Fibroblast of lung (primary cell): ENCODE measurements at regions not wholly inside any gene's neighbourhood (a gene's known extent, or its start where the extent isn't known, plus 50 kb on each side); places are given as distances from the start of the nearest gene placed in this dataset.
"Not testable (repeated sequence)": the region's sequence is repeated elsewhere in the genome, so short reads cannot be mapped to it uniquely, and the experiment has no call there.

ENCODE experiments used
- DNase-seq, 2 donors: peaks; one replicate each; pipeline versions ENCODE4 v3.0.0 to v3.0.0-alpha.2; 2010; ENCODE audit warnings: low read depth in 2 of 2
- H2AFZ ChIP-seq: 2 replicates; pipeline ENCODE4 v1.5.1; 2012; ENCODE audit warnings: low read length, control low read depth, inconsistent platforms
- H3K27ac ChIP-seq: 2 replicates; pipeline ENCODE4 v1.5.1; 2011; ENCODE audit warnings: low read length, control low read depth; ENCODE audit not compliant: insufficient read depth
- H3K27me3 ChIP-seq: 2 replicates; pipeline ENCODE4 v1.5.1; 2011; ENCODE audit warnings: mild to moderate bottlenecking, low read length; ENCODE audit not compliant: control insufficient read depth, insufficient read depth
- H3K36me3 ChIP-seq: 2 replicates; pipeline ENCODE4 v1.5.1; 2011; ENCODE audit warnings: low read length; ENCODE audit not compliant: control insufficient read depth, insufficient read depth
- H3K4me1 ChIP-seq: 2 replicates; pipeline ENCODE4 v1.5.1; 2011; ENCODE audit warnings: low read length; ENCODE audit not compliant: control insufficient read depth, insufficient read depth; ENCODE audit errors: extremely low read depth
- H3K4me2 ChIP-seq: 2 replicates; pipeline ENCODE4 v1.5.1; 2011; ENCODE audit warnings: low read length, control low read depth; ENCODE audit not compliant: insufficient read depth; ENCODE audit errors: extremely low read depth
- H3K4me3 ChIP-seq, 4 experiments: fragments of 200-600 bp in 1 of 4; sonication (generic) in 1 of 4; replicated peaks in 1 of 4; 2 replicates each; pipeline ENCODE4 v1.5.1; 2011 to 2016; ENCODE audit warnings: low read length in 4 of 4, low read depth in 3 of 4, mild to moderate bottlenecking in 3 of 4, control low read depth in 2 of 4, inconsistent platforms in 1 of 4, mixed read lengths in 1 of 4; ENCODE audit not compliant: insufficient read depth in 1 of 4; ENCODE audit errors: control extremely low read depth in 1 of 4
- H3K79me2 ChIP-seq: 2 replicates; pipeline ENCODE4 v1.5.1; 2012; ENCODE audit warnings: mild to moderate bottlenecking, low read length, inconsistent platforms; ENCODE audit not compliant: control insufficient read depth, insufficient read depth
- H3K9ac ChIP-seq: 2 replicates; pipeline ENCODE4 v1.5.1; 2011; ENCODE audit warnings: mild to moderate bottlenecking, low read length, control low read depth; ENCODE audit not compliant: insufficient read depth
- H3K9me3 ChIP-seq: 2 replicates; pipeline ENCODE4 v1.5.1; 2012; ENCODE audit warnings: low read depth, low read length; ENCODE audit not compliant: control insufficient read depth, insufficient read depth
- H4K20me1 ChIP-seq: 2 replicates; pipeline ENCODE4 v1.5.1; 2011; ENCODE audit warnings: low read length; ENCODE audit not compliant: control insufficient read depth, insufficient read depth; ENCODE audit errors: extremely low read depth
- CTCF ChIP-seq, 2 donors: IDR thresholded peaks in 1 of 2; conservative IDR thresholded peaks in 1 of 2; 1 replicate in 1 of 2; 2 replicates in 1 of 2; pipeline ENCODE4 v1.5.1; 2011 to 2012; ENCODE audit warnings: low read length in 2 of 2, control low read depth in 1 of 2, inconsistent platforms in 1 of 2, low read depth in 1 of 2, mild to moderate bottlenecking in 1 of 2
- EZH2 ChIP-seq: IDR thresholded peaks from 2 replicates; pipeline ENCODE4 v1.5.1; 2012; ENCODE audit warnings: low read length, control low read depth, mild to moderate bottlenecking; ENCODE audit errors: missing control alignments

GRCh38 chr3:147099076-147099475 is 307.3 kb downstream of the ZIC4 start:
- Histone ChIP-seq H3K4me1 (no peaks in the 10 kb centered on the region), H3K4me2 (no peak overlapping the region), H3K79me2 (no peaks in the 10 kb centered on the region), H4K20me1 (no peaks in the 10 kb centered on the region), H3K9ac (no peak overlapping the region), H3K27me3 (no peaks in the 10 kb centered on the region), H3K9me3 (no peaks in the 10 kb centered on the region), H3K27ac (no peak overlapping the region), H3K36me3 (no peaks in the 10 kb centered on the region), H2AFZ (no peak overlapping the region), H3K4me3 (no peak overlapping the region)
- peak in 1 of 2 donors; percentile 37 for DNase-seq
- TF ChIP-seq EZH2, result no peak
- no peak for TF ChIP-seq CTCF (conservative IDR thresholded peaks at IDR 0.05 in 1 of 2, IDR thresholded peaks at IDR 0.05 in 1 of 2; ENCODE audit: low read depth in 1 of 2, low read length in 2 of 2)

- Histone ChIP-seq H3K9ac (no peak overlapping the region), H3K4me3 (no peak overlapping the region), H3K4me1 (no peaks in the 10 kb centered on the region), H4K20me1 (no peaks in the 10 kb centered on the region), H3K4me2 (no peak overlapping the region), H3K9me3 (no peaks in the 10 kb centered on the region), H3K27ac (no peak overlapping the region), H3K27me3 (no peaks in the 10 kb centered on the region), H2AFZ (no peak overlapping the region), H3K79me2 (no peaks in the 10 kb centered on the region), H3K36me3 (no peaks in the 10 kb centered on the region)
- DNase-seq, result peak; percentile 3 to 18
- TF ChIP-seq EZH2 (no peak), CTCF (conservative IDR thresholded peaks at IDR 0.05 in 1 of 2, IDR thresholded peaks at IDR 0.05 in 1 of 2; ENCODE audit: low read depth in 1 of 2, low read length in 2 of 2) (no peak)
These were observed 315.9 kb downstream of the ZIC4 start for GRCh38 chr3:147090461-147090860.

GRCh38 chr3:147089286-147089685 is 317.1 kb downstream of the ZIC4 start:
- H4K20me1 ChIP-seq, result no peaks in the 10 kb centered on the region
- DNase-seq, result no peak
- H2AFZ ChIP-seq, result peak overlapping the region; percentile 15
- H3K27me3 ChIP-seq, result no peaks in the 10 kb centered on the region
- H3K27ac ChIP-seq, result no peak overlapping the region
- H3K36me3 ChIP-seq, result no peaks in the 10 kb centered on the region
- TF ChIP-seq EZH2 (no peak), CTCF (conservative IDR thresholded peaks at IDR 0.05 in 1 of 2, IDR thresholded peaks at IDR 0.05 in 1 of 2; ENCODE audit: low read depth in 1 of 2, low read length in 2 of 2) (no peak)
- H3K79me2 ChIP-seq, result no peaks in the 10 kb centered on the region
- no peaks in the 10 kb centered on the region for H3K4me1 ChIP-seq
- no peak overlapping the region for H3K4me2 ChIP-seq
- no peak overlapping the region for H3K9ac ChIP-seq
- H3K4me3 ChIP-seq, result no peak overlapping the region
- H3K9me3 ChIP-seq, result no peaks in the 10 kb centered on the region

- not testable (repeated sequence) for H3K36me3 ChIP-seq, H3K9me3 ChIP-seq, H3K79me2 ChIP-seq, H2AFZ ChIP-seq, H3K4me2 ChIP-seq, H4K20me1 ChIP-seq, H3K4me3 ChIP-seq, DNase-seq, H3K9ac ChIP-seq, H3K4me1 ChIP-seq, H3K27me3 ChIP-seq, H3K27ac ChIP-seq
These were observed 346.8 kb downstream of the ZIC4 start for GRCh38 chr3:147059500-147059899.
